Mesenchymal stem cell (in vitro differentiated cells and primary cell): ENCODE measurements at regions not wholly inside any gene's neighbourhood (a gene's known extent, or its start where the extent isn't known, plus 50 kb on each side); places are given as distances from the start of the nearest gene placed in this dataset.

ENCODE experiments used
- DNase-seq: peaks from one replicate; pipeline ENCODE4 v3.0.0-alpha.2; 2013
- H2AFZ ChIP-seq: one replicate; pipeline ENCODE4 v1.6.1; 2013; ENCODE audit warnings: low read depth, mild to moderate bottlenecking, control low read depth, inconsistent platforms, low read length, moderate library complexity
- H2AK5ac ChIP-seq: 2 replicates; pipeline ENCODE4 v1.6.1; 2013; ENCODE audit warnings: low read length, moderate library complexity, mild to moderate bottlenecking, inconsistent platforms; ENCODE audit not compliant: severe bottlenecking
- H2BK120ac ChIP-seq: one replicate; pipeline ENCODE4 v1.6.1; 2013; ENCODE audit warnings: low read depth, mild to moderate bottlenecking, inconsistent platforms, low read length, moderate library complexity
- H2BK12ac ChIP-seq, 2 experiments: one replicate each; pipeline ENCODE4 v1.6.1; 2013; ENCODE audit warnings: inconsistent platforms in 2 of 2, low read length in 2 of 2, mild to moderate bottlenecking in 2 of 2, moderate library complexity in 2 of 2, control low read depth in 1 of 2
- H2BK15ac ChIP-seq: one replicate; pipeline ENCODE4 v1.6.1; 2013; ENCODE audit warnings: mild to moderate bottlenecking, low read depth, inconsistent platforms; ENCODE audit not compliant: poor library complexity, severe bottlenecking
- H2BK5ac ChIP-seq: 2 replicates; pipeline ENCODE4 v1.6.1; 2013; ENCODE audit warnings: low read depth, mild to moderate bottlenecking, low read length, control low read depth, inconsistent platforms; ENCODE audit not compliant: poor library complexity, severe bottlenecking
- H3K14ac ChIP-seq, 2 experiments: one replicate each; pipeline ENCODE4 v1.6.1; 2013; ENCODE audit warnings: inconsistent platforms in 2 of 2, low read length in 2 of 2, control low read depth in 1 of 2, mild to moderate bottlenecking in 1 of 2, moderate library complexity in 1 of 2
- H3K18ac ChIP-seq, 2 experiments: one replicate each; pipeline ENCODE4 v1.6.1; 2013; ENCODE audit warnings: inconsistent platforms in 2 of 2, low read length in 2 of 2, control low read depth in 1 of 2, low read depth in 1 of 2, mild to moderate bottlenecking in 1 of 2
- H3K23ac ChIP-seq, 2 experiments: one replicate each; pipeline ENCODE4 v1.6.1; 2013; ENCODE audit warnings: inconsistent platforms in 2 of 2, low read length in 2 of 2, mild to moderate bottlenecking in 2 of 2, moderate library complexity in 2 of 2, control low read depth in 1 of 2
- H3K27ac ChIP-seq: 2 replicates; pipeline ENCODE4 v1.5.1; 2013; ENCODE audit warnings: mild to moderate bottlenecking, moderate library complexity, low read length, control low read depth, inconsistent platforms; ENCODE audit not compliant: poor library complexity, severe bottlenecking
- H3K27me3 ChIP-seq, 2 experiments: 2 replicates each; pipeline versions ENCODE4 v1.6.1 to v1.7.0; 2013; ENCODE audit warnings: low read length in 2 of 2, mild to moderate bottlenecking in 2 of 2, moderate library complexity in 2 of 2, control low read depth in 1 of 2, inconsistent platforms in 1 of 2; ENCODE audit not compliant: control insufficient read depth in 1 of 2, insufficient read depth in 1 of 2
- H3K36me3 ChIP-seq, 2 experiments: 2 replicates each; pipeline versions ENCODE4 v1.6.1 to v1.7.0; 2013; ENCODE audit warnings: low read length in 2 of 2, control low read depth in 1 of 2, inconsistent platforms in 1 of 2, low read depth in 1 of 2, mild to moderate bottlenecking in 1 of 2; ENCODE audit not compliant: insufficient read depth in 2 of 2, control insufficient read depth in 1 of 2
- H3K4ac ChIP-seq, 2 experiments: one replicate each; pipeline ENCODE4 v1.6.1; 2013; ENCODE audit warnings: inconsistent platforms in 2 of 2, low read length in 2 of 2, mild to moderate bottlenecking in 2 of 2, moderate library complexity in 2 of 2, control low read depth in 1 of 2, low read depth in 1 of 2
- H3K4me1 ChIP-seq: 2 replicates; pipeline ENCODE4 v1.6.1; 2013; ENCODE audit warnings: low read depth, low read length, control low read depth; ENCODE audit not compliant: control insufficient read depth, insufficient read depth
- H3K4me2 ChIP-seq: 2 replicates; pipeline ENCODE4 v1.6.1; 2013; ENCODE audit warnings: low read length, mild to moderate bottlenecking, inconsistent platforms; ENCODE audit not compliant: poor library complexity, severe bottlenecking
- H3K4me3 ChIP-seq, 2 experiments: 2 replicates each; pipeline versions ENCODE4 v1.5.1 to v1.7.0; 2013; ENCODE audit warnings: low read length in 2 of 2, mild to moderate bottlenecking in 2 of 2, control low read depth in 1 of 2, low read depth in 1 of 2; ENCODE audit not compliant: insufficient read depth in 1 of 2
- H3K79me1 ChIP-seq: replicated peaks from 2 replicates; pipeline ENCODE4 v1.6.1; 2013; ENCODE audit warnings: mild to moderate bottlenecking, control low read depth, low read length, inconsistent platforms; ENCODE audit not compliant: poor library complexity, severe bottlenecking
- H3K9ac ChIP-seq: 2 replicates; pipeline ENCODE4 v1.7.0; 2013; ENCODE audit warnings: mild to moderate bottlenecking, low read length, moderate library complexity
- H3K9me3 ChIP-seq: 2 replicates; pipeline ENCODE4 v1.7.0; 2013; ENCODE audit warnings: mild to moderate bottlenecking, low read length; ENCODE audit not compliant: control insufficient read depth
- H4K8ac ChIP-seq: one replicate; pipeline ENCODE4 v1.6.1; 2013; ENCODE audit warnings: inconsistent platforms, mild to moderate bottlenecking, low read length, moderate library complexity
- H4K91ac ChIP-seq: one replicate; pipeline ENCODE4 v1.6.1; 2013; ENCODE audit warnings: mild to moderate bottlenecking, low read length, inconsistent platforms
- WGBS: methylation state at CpG from one replicate; pipeline ENCODE4 v1.1.7; 2013; ENCODE audit warnings: mixed read lengths; 5-methylcytosine and 5-hydroxymethylcytosine counted together

GRCh38 chr1:112242470-112242869 is 153.5 kb upstream of the CTTNBP2NL start:
- H2BK5ac ChIP-seq, result no peak overlapping the region
- no peak overlapping the region for H3K23ac ChIP-seq
- 91% methylated on average over 5 of the region's 5 CpGs for WGBS
- H3K4me2 ChIP-seq, result no peak overlapping the region
- no peak overlapping the region for H3K4ac ChIP-seq
- no peaks in the 10 kb centered on the region for H3K9me3 ChIP-seq
- H2BK15ac ChIP-seq, result no peak overlapping the region
- no peak overlapping the region for H2BK120ac ChIP-seq
- no peak overlapping the region for H3K4me3 ChIP-seq
- H4K91ac ChIP-seq, result no peak overlapping the region
- H3K36me3 ChIP-seq, result no peaks in the 10 kb centered on the region
- DNase-seq, result no peak
- no peak overlapping the region for H3K27ac ChIP-seq
- no peak overlapping the region for H2BK12ac ChIP-seq
- H3K9ac ChIP-seq, result no peak overlapping the region
- H3K14ac ChIP-seq, result no peak overlapping the region
- H3K79me1 ChIP-seq, result no peaks in the 10 kb centered on the region
- H3K27me3 ChIP-seq, result peaks cover 0 to 7% of the 10 kb centered on the region in 2 experiments
- no peak overlapping the region for H4K8ac ChIP-seq
- no peaks in the 10 kb centered on the region for H3K4me1 ChIP-seq
- H2AK5ac ChIP-seq, result no peak overlapping the region
- no peak overlapping the region for H2AFZ ChIP-seq
- no peak overlapping the region for H3K18ac ChIP-seq

- Histone ChIP-seq H4K91ac (no peak overlapping the region), H3K4me3 (no peak overlapping the region), H3K23ac (no peak overlapping the region), H2AK5ac (no peak overlapping the region), H2AFZ (no peak overlapping the region), H3K4ac (no peak overlapping the region), H3K4me2 (no peak overlapping the region), H3K27me3 (peaks cover 0 to 7% of the 10 kb centered on the region in 2 experiments), H2BK12ac (no peak overlapping the region), H2BK120ac (no peak overlapping the region), H3K4me1 (no peaks in the 10 kb centered on the region), H3K79me1 (no peaks in the 10 kb centered on the region), H4K8ac (no peak overlapping the region), H3K27ac (no peak overlapping the region), H3K18ac (no peak overlapping the region), H2BK15ac (no peak overlapping the region), H3K9me3 (no peaks in the 10 kb centered on the region), H2BK5ac (no peak overlapping the region), H3K36me3 (no peaks in the 10 kb centered on the region), H3K9ac (no peak overlapping the region), H3K14ac (no peak overlapping the region)
- 89% methylated on average over 3 of the region's 3 CpGs for WGBS
- DNase-seq, result no peak
These were observed 151.9 kb upstream of the CTTNBP2NL start for GRCh38 chr1:112244131-112244530.

- H4K91ac ChIP-seq, result no peak overlapping the region
- no peak overlapping the region for H2BK15ac ChIP-seq
- peaks cover 0 to 5% of the 10 kb centered on the region in 2 experiments for H3K27me3 ChIP-seq
- H3K36me3 ChIP-seq, result no peaks in the 10 kb centered on the region
- H4K8ac ChIP-seq, result no peak overlapping the region
- no peak overlapping the region for H3K4ac ChIP-seq
- no peak overlapping the region for H3K4me2 ChIP-seq
- no peak overlapping the region for H2BK120ac ChIP-seq
- WGBS, result 81% methylated on average over 2 of the region's 2 CpGs
- H3K27ac ChIP-seq, result no peak overlapping the region
- no peak overlapping the region for H3K9ac ChIP-seq
- H3K18ac ChIP-seq, result no peak overlapping the region
- no peaks in the 10 kb centered on the region for H3K79me1 ChIP-seq
- no peak overlapping the region for H2AK5ac ChIP-seq
- H3K4me1 ChIP-seq, result no peaks in the 10 kb centered on the region
- H2BK12ac ChIP-seq, result no peak overlapping the region
- H3K23ac ChIP-seq, result no peak overlapping the region
- H2AFZ ChIP-seq, result no peak overlapping the region
- no peak for DNase-seq
- H3K4me3 ChIP-seq, result no peak overlapping the region
- no peaks in the 10 kb centered on the region for H3K9me3 ChIP-seq
- no peak overlapping the region for H2BK5ac ChIP-seq
- H3K14ac ChIP-seq, result no peak overlapping the region
These were observed 150.9 kb upstream of the CTTNBP2NL start for GRCh38 chr1:112245114-112245513.

GRCh38 chr1:112247036-112247597 is 148.9 kb upstream of the CTTNBP2NL start:
- H3K36me3 ChIP-seq, result no peaks in the 10 kb centered on the region
- no peaks in the 10 kb centered on the region for H3K9me3 ChIP-seq
- no peak overlapping the region for H3K4me3 ChIP-seq
- H2BK15ac ChIP-seq, result no peak overlapping the region
- peak overlapping the region in 1 of 2 experiments; percentile 18 for H3K14ac ChIP-seq
- no peak overlapping the region for H2AK5ac ChIP-seq
- H3K4ac ChIP-seq, result no peak overlapping the region
- H4K8ac ChIP-seq, result no peak overlapping the region
- H2BK12ac ChIP-seq, result no peak overlapping the region
- no peak overlapping the region for H2BK5ac ChIP-seq
- no peak overlapping the region for H4K91ac ChIP-seq
- H3K18ac ChIP-seq, result no peak overlapping the region
- DNase-seq, result no peak
- peaks cover 0 to 5% of the 10 kb centered on the region in 2 experiments for H3K27me3 ChIP-seq
- H3K79me1 ChIP-seq, result no peaks in the 10 kb centered on the region
- H3K23ac ChIP-seq, result no peak overlapping the region
- no peak overlapping the region for H3K9ac ChIP-seq
- 95% methylated on average over 1 of the region's 2 CpGs for WGBS
- H3K4me2 ChIP-seq, result no peak overlapping the region
- no peak overlapping the region for H2BK120ac ChIP-seq
- H3K4me1 ChIP-seq, result no peaks in the 10 kb centered on the region
- H3K27ac ChIP-seq, result no peak overlapping the region
- H2AFZ ChIP-seq, result no peak overlapping the region
